22Rv1 (cell line): ENCODE measurements at regions not wholly inside any gene's neighbourhood (a gene's known extent, or its start where the extent isn't known, plus 50 kb on each side); places are given as distances from the start of the nearest gene placed in this dataset.

Source experiments
- CTCF ChIP-seq: fragments of 450-650 bp; IDR thresholded peaks from 2 replicates; pipeline ENCODE4 v1.5.1; 2017; ENCODE audit warnings: mild to moderate bottlenecking
- ZFX ChIP-seq: fragments of 450-650 bp; IDR thresholded peaks from 2 replicates; pipeline ENCODE4 v1.6.1; 2017; ENCODE audit warnings: antibody characterized with exemption, borderline replicate concordance

GRCh38 chr7:33814400-33814799 is 90.9 kb upstream of the BMPER start:
- TF ChIP-seq CTCF, result no peak
- TF ChIP-seq ZFX, result no peak
